ENCODE measurements at regions not wholly inside any gene's neighbourhood (a gene's known extent, or its start where the extent isn't known, plus 50 kb on each side); places are given as distances from the start of the nearest gene placed in this dataset.

DNA sequence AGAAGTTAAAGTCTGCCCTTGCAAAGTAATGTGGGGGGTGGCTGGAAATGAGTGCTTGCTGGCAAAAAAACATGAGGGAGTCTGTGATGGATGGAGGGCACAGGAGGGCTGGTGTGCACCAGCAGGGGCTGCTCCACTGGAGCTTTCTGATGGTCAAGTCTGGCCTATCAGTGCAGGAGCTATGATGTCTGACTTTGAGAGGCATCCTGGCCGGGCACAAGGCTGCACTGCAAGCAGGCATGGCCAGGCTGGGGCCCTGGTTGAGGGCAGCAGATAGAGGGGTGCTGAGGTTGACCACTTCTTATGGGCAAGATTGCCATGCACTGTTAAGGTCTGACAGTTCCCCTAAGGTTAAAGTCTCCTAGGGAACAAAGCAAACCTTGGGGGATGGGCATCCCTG, 1140.2 kb downstream of the FAM133A start:
- WGBS (ENCODE audit: extremely low coverage, insufficient coverage, insufficient read length): no CpG with 5 or more reads among the region's 1 CpG
- H2BK120ac ChIP-seq (ENCODE audit: insufficient read depth, low read length, poor library complexity): no peak overlapping the region
- H3K27me3 ChIP-seq (ENCODE audit: insufficient read depth, low read length): no peaks in the 10 kb centered on the region
- H3K4ac ChIP-seq (ENCODE audit: low read depth, low read length): no peak overlapping the region
- no peaks in the 10 kb centered on the region for H3K4me1 ChIP-seq (ENCODE audit: control insufficient read depth in 1 of 2, insufficient read depth in 2 of 2, low read length in 2 of 2)
- H2BK5ac ChIP-seq (ENCODE audit: low read depth, low read length, poor library complexity): no peak overlapping the region
- no peak overlapping the region for H3K14ac ChIP-seq (ENCODE audit: low read length)
- H3K23ac ChIP-seq (ENCODE audit: low read length): no peak overlapping the region
- no peak for DNase-seq
- no peaks in the 10 kb centered on the region for H3K9me3 ChIP-seq (ENCODE audit: insufficient read depth, low read depth, low read length)
- H3K79me1 ChIP-seq (ENCODE audit: low read length): no peaks in the 10 kb centered on the region
- H4K8ac ChIP-seq (ENCODE audit: low read depth, low read length): no peak overlapping the region
- H2AK5ac ChIP-seq (ENCODE audit: low read length): no peak overlapping the region
- no peak overlapping the region for H2BK12ac ChIP-seq (ENCODE audit: low read length)
- no peak overlapping the region for H4K12ac ChIP-seq (ENCODE audit: low read depth, low read length)
- H3K4me3 ChIP-seq (ENCODE audit: low read depth, low read length): no peak overlapping the region
- H3K79me2 ChIP-seq (ENCODE audit: control insufficient read depth, insufficient read depth, low read length, poor library complexity): no peaks in the 10 kb centered on the region
- no peak overlapping the region for H4K91ac ChIP-seq (ENCODE audit: low read depth, low read length)
- no peak overlapping the region for H3K4me2 ChIP-seq (ENCODE audit: low read length)
- H2AFZ ChIP-seq (ENCODE audit: insufficient read depth, low read length, poor library complexity): no peak overlapping the region
- no peak overlapping the region for H3K27ac ChIP-seq (ENCODE audit: low read depth, low read length)
- no peak overlapping the region for H3K9ac ChIP-seq (ENCODE audit: low read length)
- no peak overlapping the region for H3K18ac ChIP-seq (ENCODE audit: low read length)
- no peaks in the 10 kb centered on the region for H3K36me3 ChIP-seq (ENCODE audit: control insufficient read depth in 1 of 2, insufficient read depth in 2 of 2, low read length in 2 of 2)

GRCh38 chrX:94830717-94831116, 1156.7 kb downstream of the FAM133A start:
- H2BK5ac ChIP-seq (ENCODE audit: low read depth, low read length, poor library complexity): no peak overlapping the region
- no peak overlapping the region for H3K27ac ChIP-seq (ENCODE audit: low read depth, low read length)
- no peak overlapping the region for H2BK12ac ChIP-seq (ENCODE audit: low read length)
- no peak overlapping the region for H3K9ac ChIP-seq (ENCODE audit: low read length)
- no peaks in the 10 kb centered on the region for H3K4me1 ChIP-seq (ENCODE audit: control insufficient read depth in 1 of 2, insufficient read depth in 2 of 2, low read length in 2 of 2)
- H3K79me2 ChIP-seq (ENCODE audit: control insufficient read depth, insufficient read depth, low read length, poor library complexity): no peaks in the 10 kb centered on the region
- no peak overlapping the region for H3K23ac ChIP-seq (ENCODE audit: low read length)
- H4K91ac ChIP-seq (ENCODE audit: low read depth, low read length): no peak overlapping the region
- H3K79me1 ChIP-seq (ENCODE audit: low read length): no peaks in the 10 kb centered on the region
- H3K27me3 ChIP-seq (ENCODE audit: insufficient read depth, low read length): no peaks in the 10 kb centered on the region
- no peak overlapping the region for H3K4me3 ChIP-seq (ENCODE audit: low read depth, low read length)
- H3K36me3 ChIP-seq (ENCODE audit: control insufficient read depth in 1 of 2, insufficient read depth in 2 of 2, low read length in 2 of 2): no peaks in the 10 kb centered on the region
- no peak overlapping the region for H2AFZ ChIP-seq (ENCODE audit: insufficient read depth, low read length, poor library complexity)
- H3K9me3 ChIP-seq (ENCODE audit: insufficient read depth, low read depth, low read length): no peaks in the 10 kb centered on the region
- DNase-seq: no peak
- H3K4ac ChIP-seq (ENCODE audit: low read depth, low read length): no peak overlapping the region
- no CpG with 5 or more reads among the region's 2 CpGs for WGBS (ENCODE audit: extremely low coverage, insufficient coverage, insufficient read length)
- H2AK5ac ChIP-seq (ENCODE audit: low read length): no peak overlapping the region
- H4K8ac ChIP-seq (ENCODE audit: low read depth, low read length): no peak overlapping the region
- no peak overlapping the region for H4K12ac ChIP-seq (ENCODE audit: low read depth, low read length)
- no peak overlapping the region for H3K18ac ChIP-seq (ENCODE audit: low read length)
- H3K4me2 ChIP-seq (ENCODE audit: low read length): no peak overlapping the region
- no peak overlapping the region for H2BK120ac ChIP-seq (ENCODE audit: insufficient read depth, low read length, poor library complexity)
- no peak overlapping the region for H3K14ac ChIP-seq (ENCODE audit: low read length)

DNA sequence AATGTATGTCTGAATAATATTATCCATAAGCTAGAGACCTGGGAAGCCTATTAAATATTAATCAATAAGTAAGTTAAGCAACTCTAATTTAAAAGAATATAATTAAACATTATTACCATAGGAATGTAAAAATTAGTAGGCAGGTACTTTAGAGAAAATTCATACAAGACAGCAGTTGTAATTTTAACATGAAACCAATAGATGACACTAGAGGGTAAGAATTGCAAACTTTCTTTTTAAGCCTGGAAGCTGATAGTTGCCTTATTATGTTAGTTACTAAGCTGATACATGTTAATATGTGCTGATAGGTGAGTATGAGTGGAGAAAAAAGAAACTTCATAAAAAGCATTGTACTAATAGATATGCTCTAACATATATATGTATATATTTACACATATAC, 1157.4 kb downstream of the FAM133A start:
- Histone ChIP-seq H3K79me2 (ENCODE audit: control insufficient read depth, insufficient read depth, low read length, poor library complexity) (no peaks in the 10 kb centered on the region), H3K4me3 (ENCODE audit: low read depth, low read length) (no peak overlapping the region), H3K79me1 (ENCODE audit: low read length) (no peaks in the 10 kb centered on the region), H3K23ac (ENCODE audit: low read length) (no peak overlapping the region), H3K36me3 (ENCODE audit: control insufficient read depth in 1 of 2, insufficient read depth in 2 of 2, low read length in 2 of 2) (no peaks in the 10 kb centered on the region), H3K4ac (ENCODE audit: low read depth, low read length) (no peak overlapping the region), H3K14ac (ENCODE audit: low read length) (no peak overlapping the region), H2AFZ (ENCODE audit: insufficient read depth, low read length, poor library complexity) (no peak overlapping the region), H3K27ac (ENCODE audit: low read depth, low read length) (no peak overlapping the region), H3K18ac (ENCODE audit: low read length) (no peak overlapping the region), H3K9me3 (ENCODE audit: insufficient read depth, low read depth, low read length) (no peaks in the 10 kb centered on the region), H3K27me3 (ENCODE audit: insufficient read depth, low read length) (no peaks in the 10 kb centered on the region), H2BK12ac (ENCODE audit: low read length) (no peak overlapping the region), H2BK5ac (ENCODE audit: low read depth, low read length, poor library complexity) (no peak overlapping the region), H4K12ac (ENCODE audit: low read depth, low read length) (no peak overlapping the region), H3K4me1 (ENCODE audit: control insufficient read depth in 1 of 2, insufficient read depth in 2 of 2, low read length in 2 of 2) (no peaks in the 10 kb centered on the region), H4K8ac (ENCODE audit: low read depth, low read length) (no peak overlapping the region), H3K4me2 (ENCODE audit: low read length) (no peak overlapping the region), H3K9ac (ENCODE audit: low read length) (no peak overlapping the region), H2AK5ac (ENCODE audit: low read length) (no peak overlapping the region), H2BK120ac (ENCODE audit: insufficient read depth, low read length, poor library complexity) (no peak overlapping the region), H4K91ac (ENCODE audit: low read depth, low read length) (no peak overlapping the region)
- peak in 1 of 2 donors; percentile 59 for DNase-seq

DNA sequence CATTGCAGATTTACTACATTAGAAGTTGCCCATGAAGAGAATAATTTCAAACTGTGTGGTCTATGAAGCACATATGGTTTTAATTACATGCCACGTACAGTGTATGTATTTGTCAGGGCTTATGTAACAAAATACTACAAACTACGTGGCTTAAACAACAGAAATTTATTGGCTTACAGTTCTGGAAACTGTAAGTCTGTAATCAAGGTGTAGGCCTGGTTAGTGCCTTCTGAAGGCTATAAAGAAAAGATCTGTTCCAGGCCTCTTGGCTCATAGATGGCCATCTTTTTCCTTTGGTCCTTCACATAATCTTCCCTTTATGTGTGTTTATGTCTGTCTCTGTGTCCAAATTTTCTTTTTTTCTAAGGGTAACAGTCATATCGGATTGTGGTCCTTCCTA, 1160.2 kb downstream of the FAM133A start:
- H3K4ac ChIP-seq (ENCODE audit: low read depth, low read length): no peak overlapping the region
- no peaks in the 10 kb centered on the region for H3K27me3 ChIP-seq (ENCODE audit: insufficient read depth, low read length)
- H3K14ac ChIP-seq (ENCODE audit: low read length): no peak overlapping the region
- H4K12ac ChIP-seq (ENCODE audit: low read depth, low read length): no peak overlapping the region
- H3K4me3 ChIP-seq (ENCODE audit: low read depth, low read length): no peak overlapping the region
- no peak overlapping the region for H4K91ac ChIP-seq (ENCODE audit: low read depth, low read length)
- H3K79me2 ChIP-seq (ENCODE audit: control insufficient read depth, insufficient read depth, low read length, poor library complexity): no peaks in the 10 kb centered on the region
- H4K8ac ChIP-seq (ENCODE audit: low read depth, low read length): no peak overlapping the region
- H3K9ac ChIP-seq (ENCODE audit: low read length): no peak overlapping the region
- no peak overlapping the region for H3K23ac ChIP-seq (ENCODE audit: low read length)
- no peak overlapping the region for H3K27ac ChIP-seq (ENCODE audit: low read depth, low read length)
- H2AK5ac ChIP-seq (ENCODE audit: low read length): no peak overlapping the region
- H3K9me3 ChIP-seq (ENCODE audit: insufficient read depth, low read depth, low read length): no peaks in the 10 kb centered on the region
- no peak overlapping the region for H2AFZ ChIP-seq (ENCODE audit: insufficient read depth, low read length, poor library complexity)
- H3K4me1 ChIP-seq (ENCODE audit: control insufficient read depth in 1 of 2, insufficient read depth in 2 of 2, low read length in 2 of 2): no peaks in the 10 kb centered on the region
- no peak overlapping the region for H2BK5ac ChIP-seq (ENCODE audit: low read depth, low read length, poor library complexity)
- no peaks in the 10 kb centered on the region for H3K79me1 ChIP-seq (ENCODE audit: low read length)
- H2BK120ac ChIP-seq (ENCODE audit: insufficient read depth, low read length, poor library complexity): no peak overlapping the region
- WGBS (ENCODE audit: extremely low coverage, insufficient coverage, insufficient read length): no CpG with 5 or more reads among the region's 3 CpGs
- H3K4me2 ChIP-seq (ENCODE audit: low read length): no peak overlapping the region
- no peaks in the 10 kb centered on the region for H3K36me3 ChIP-seq (ENCODE audit: control insufficient read depth in 1 of 2, insufficient read depth in 2 of 2, low read length in 2 of 2)
- DNase-seq: no peak
- H3K18ac ChIP-seq (ENCODE audit: low read length): no peak overlapping the region
- H2BK12ac ChIP-seq (ENCODE audit: low read length): no peak overlapping the region

DNA sequence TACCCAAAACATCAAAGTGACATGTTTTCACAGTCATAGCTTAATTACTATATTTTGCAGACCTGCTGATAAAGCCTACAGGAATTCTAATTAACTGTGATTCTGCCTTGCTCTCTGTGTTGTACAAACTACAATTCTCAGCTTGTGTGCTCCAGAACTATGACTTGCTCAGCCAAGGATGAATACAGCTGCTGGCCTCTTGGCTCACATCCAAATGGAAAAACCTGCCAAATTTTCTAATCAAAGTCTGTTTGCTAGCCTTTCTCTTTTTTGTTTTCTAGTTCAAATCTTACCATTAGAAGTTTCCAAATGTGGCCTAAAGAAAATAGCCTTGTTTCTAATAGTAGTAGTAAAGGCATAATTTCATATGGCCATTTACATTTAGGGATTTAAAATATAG, 1176.8 kb downstream of the FAM133A start:
- Histone ChIP-seq H3K79me2 (ENCODE audit: control insufficient read depth, insufficient read depth, low read length, poor library complexity) (no peaks in the 10 kb centered on the region), H3K18ac (ENCODE audit: low read length) (no peak overlapping the region), H2AK5ac (ENCODE audit: low read length) (no peak overlapping the region), H3K23ac (ENCODE audit: low read length) (no peak overlapping the region), H3K4me2 (ENCODE audit: low read length) (no peak overlapping the region), H3K36me3 (ENCODE audit: control insufficient read depth in 1 of 2, insufficient read depth in 2 of 2, low read length in 2 of 2) (no peaks in the 10 kb centered on the region), H3K27ac (ENCODE audit: low read depth, low read length) (no peak overlapping the region), H3K9me3 (ENCODE audit: insufficient read depth, low read depth, low read length) (no peaks in the 10 kb centered on the region), H3K4me3 (ENCODE audit: low read depth, low read length) (no peak overlapping the region), H2BK120ac (ENCODE audit: insufficient read depth, low read length, poor library complexity) (no peak overlapping the region), H3K14ac (ENCODE audit: low read length) (no peak overlapping the region), H3K79me1 (ENCODE audit: low read length) (no peaks in the 10 kb centered on the region), H4K12ac (ENCODE audit: low read depth, low read length) (no peak overlapping the region), H4K8ac (ENCODE audit: low read depth, low read length) (no peak overlapping the region), H2BK12ac (ENCODE audit: low read length) (no peak overlapping the region), H3K4me1 (ENCODE audit: control insufficient read depth in 1 of 2, insufficient read depth in 2 of 2, low read length in 2 of 2) (peaks cover 4 to 11% of the 10 kb centered on the region in 2 experiments), H2AFZ (ENCODE audit: insufficient read depth, low read length, poor library complexity) (no peak overlapping the region), H4K91ac (ENCODE audit: low read depth, low read length) (no peak overlapping the region), H3K27me3 (ENCODE audit: insufficient read depth, low read length) (no peaks in the 10 kb centered on the region), H3K4ac (ENCODE audit: low read depth, low read length) (no peak overlapping the region), H2BK5ac (ENCODE audit: low read depth, low read length, poor library complexity) (no peak overlapping the region), H3K9ac (ENCODE audit: low read length) (no peak overlapping the region)
- DNase-seq: no peak

All from trophoblast cell (in vitro differentiated cells and primary cell).